GM18519 (cell line): ENCODE measurements at regions not wholly inside any gene's neighbourhood (a gene's known extent, or its start where the extent isn't known, plus 50 kb on each side); places are given as distances from the start of the nearest gene placed in this dataset.

ENCODE experiments used
- ATAC-seq: cut with Tn5 transposase; IDR thresholded peaks from one replicate; pipeline ENCODE4 v1.9.1; 2021; ENCODE audit warnings: mild to moderate bottlenecking, moderate library complexity; ENCODE audit not compliant: unreplicated experiment, low FRiP score

DNA sequence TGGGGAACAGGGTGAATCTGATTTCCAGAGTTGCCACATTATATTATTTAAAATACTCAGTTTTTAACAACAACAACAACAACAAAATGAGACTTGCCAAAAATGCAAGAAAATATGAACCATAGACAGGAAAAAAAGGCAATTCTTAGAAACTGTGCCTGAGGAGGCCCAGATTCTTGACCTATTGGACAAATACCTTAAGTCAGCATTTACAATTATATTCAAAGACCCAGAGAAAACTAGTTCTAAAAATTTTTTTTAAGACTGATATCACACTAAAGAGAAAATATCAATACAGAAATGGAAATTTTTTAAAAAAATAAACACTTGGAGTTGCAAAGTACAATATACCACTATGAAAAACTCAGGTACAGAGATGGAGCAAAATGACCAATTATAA is 152.8 kb upstream of the LYPLAL1 start:
- no peak for ATAC-seq

GRCh38 chr1:219027146-219027673 is 146.5 kb upstream of the LYPLAL1 start:
- ATAC-seq = no peak

DNA sequence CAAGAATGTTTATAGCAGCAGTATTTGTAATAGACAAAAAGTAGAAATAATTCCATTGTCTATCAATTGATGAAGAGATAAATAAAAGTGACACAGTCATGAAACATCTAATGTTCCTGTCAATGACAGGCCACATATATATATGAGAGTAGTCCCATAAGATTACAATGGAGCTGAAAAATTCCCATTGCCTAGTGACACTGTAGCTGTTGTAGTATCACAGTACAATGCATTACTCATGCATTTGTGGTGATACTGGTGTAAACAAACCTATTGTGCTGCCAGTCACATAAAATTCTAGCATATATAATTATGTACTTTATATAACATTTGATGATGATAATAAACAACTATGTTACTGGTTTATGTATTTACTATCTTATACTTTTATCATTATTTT is 141.9 kb upstream of the LYPLAL1 start:
- no peak for ATAC-seq

DNA sequence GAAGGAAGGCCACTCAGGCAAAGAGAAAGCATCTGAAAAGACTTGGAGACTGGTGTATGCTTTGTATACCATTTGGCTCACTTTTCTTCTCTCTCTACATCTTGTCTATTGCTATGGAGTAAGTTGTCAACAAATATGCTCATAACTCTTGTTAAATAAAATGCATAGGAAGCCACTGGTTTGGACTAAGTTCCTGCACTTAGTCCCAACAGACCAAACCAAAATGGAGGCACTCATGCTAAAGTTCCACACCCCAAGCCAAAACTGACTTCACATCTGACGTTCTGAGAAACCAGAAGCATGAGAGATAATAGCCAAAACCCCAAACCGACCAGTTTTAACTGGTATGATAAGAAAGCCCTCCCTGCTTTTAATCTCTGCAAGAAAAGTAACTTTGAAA is 135.3 kb upstream of the LYPLAL1 start:
- ATAC-seq = no peak

GRCh38 chr1:219039017-219039681 is 134.5 kb upstream of the LYPLAL1 start:
- no peak for ATAC-seq

- ATAC-seq = no peak
Observed at GRCh38 chr1:219039682-219040154, 134.0 kb upstream of the LYPLAL1 start.

- no peak for ATAC-seq
Observed at GRCh38 chr1:219040291-219040690, 133.4 kb upstream of the LYPLAL1 start.

DNA sequence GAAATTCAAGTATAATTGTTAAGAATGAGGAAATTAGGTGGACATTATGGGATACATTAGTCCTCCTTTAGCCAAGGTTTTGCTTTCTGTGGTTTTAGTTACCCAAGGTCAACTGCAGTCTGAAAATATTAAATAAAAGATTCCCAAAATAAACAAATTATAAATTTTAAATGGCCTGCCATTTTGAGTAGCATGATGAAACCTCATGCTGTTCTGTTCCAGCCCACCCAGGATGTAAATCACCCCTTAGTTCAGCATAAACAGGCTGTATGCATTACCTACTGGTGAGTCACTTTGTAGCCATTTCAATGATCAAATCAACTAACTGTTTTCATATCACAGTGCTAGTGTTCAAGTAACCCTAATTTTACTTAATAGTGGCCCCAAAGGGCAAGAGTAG is 132.5 kb upstream of the LYPLAL1 start:
- no peak for ATAC-seq

GRCh38 chr1:219041818-219042217 is 131.9 kb upstream of the LYPLAL1 start:
- ATAC-seq = no peak

- ATAC-seq = no peak
Observed at GRCh38 chr1:219042769-219043168, 130.9 kb upstream of the LYPLAL1 start.

GRCh38 chr1:219045246-219045645 is 128.4 kb upstream of the LYPLAL1 start:
- ATAC-seq = no peak

DNA sequence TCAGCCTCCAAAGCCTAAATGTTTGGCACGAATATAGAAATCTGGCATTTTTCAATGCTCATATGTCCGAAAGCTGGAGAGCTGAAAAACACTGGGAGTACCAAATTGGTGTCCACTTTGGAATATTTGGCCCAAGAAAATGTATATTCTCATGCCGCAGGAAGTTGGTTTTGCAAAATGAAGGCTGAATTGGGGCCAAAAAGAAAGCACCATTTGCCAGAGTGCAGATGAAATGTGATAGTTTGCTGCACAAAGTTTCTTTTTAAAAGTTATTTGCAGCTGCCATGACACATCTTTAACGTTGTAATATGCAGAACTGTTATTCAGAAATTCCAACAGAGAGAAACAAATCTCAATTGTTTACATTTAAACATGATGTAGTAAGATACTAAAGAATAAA is 124.2 kb upstream of the LYPLAL1 start:
- ATAC-seq = no peak

DNA sequence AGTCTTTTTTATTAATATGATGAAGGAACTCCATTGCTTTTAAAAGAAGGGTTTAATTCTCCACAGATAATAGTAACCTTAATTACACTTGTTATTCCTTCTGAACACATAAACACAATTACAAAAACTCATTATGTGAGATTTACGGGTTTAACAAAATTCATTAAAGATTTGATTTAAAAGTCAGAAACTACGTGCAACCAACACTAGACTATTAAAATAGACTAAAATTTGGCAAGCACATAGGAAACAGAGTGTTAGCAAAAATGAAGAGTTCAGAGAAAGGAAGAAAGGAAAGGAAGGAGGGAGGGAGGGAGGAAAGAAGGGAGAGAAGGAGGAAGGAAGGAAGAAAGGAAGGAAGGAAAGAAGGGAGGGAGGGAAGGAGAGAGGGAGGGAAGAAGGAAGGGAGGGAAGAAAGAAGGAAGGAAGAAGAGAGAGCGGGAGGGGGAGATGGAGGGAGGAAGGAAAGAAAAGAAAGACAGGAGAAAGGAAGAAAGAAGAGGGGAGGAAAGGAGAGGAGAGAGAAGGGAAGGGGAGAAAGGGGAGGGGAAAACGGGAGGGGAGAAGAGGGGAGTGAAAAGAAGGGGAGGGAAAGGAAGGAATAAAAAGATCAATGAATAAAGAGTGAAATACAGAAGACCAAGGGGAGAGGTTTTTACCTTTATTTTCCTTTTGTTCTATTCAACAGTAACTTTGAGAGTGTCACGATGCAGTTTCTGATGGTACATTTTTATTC is 123.4 kb upstream of the LYPLAL1 start:
- ATAC-seq = no peak

GRCh38 chr1:219050822-219051125 is 122.9 kb upstream of the LYPLAL1 start:
- no peak for ATAC-seq

GRCh38 chr1:219051547-219051946 is 122.1 kb upstream of the LYPLAL1 start:
- no peak for ATAC-seq

GRCh38 chr1:219058891-219059820 is 114.5 kb upstream of the LYPLAL1 start:
- no peak for ATAC-seq

- no peak for ATAC-seq
Observed at GRCh38 chr1:219060798-219061197, 112.9 kb upstream of the LYPLAL1 start.

- ATAC-seq = no peak
Observed at GRCh38 chr1:219062161-219062560, 111.5 kb upstream of the LYPLAL1 start.

- no peak for ATAC-seq
Observed at GRCh38 chr1:219066098-219066497, 107.6 kb upstream of the LYPLAL1 start.

GRCh38 chr1:219066631-219067349 is 106.9 kb upstream of the LYPLAL1 start:
- no peak for ATAC-seq
